HG02870 (cell line): ENCODE measurements at regions not wholly inside any gene's neighbourhood (a gene's known extent, or its start where the extent isn't known, plus 50 kb on each side); places are given as distances from the start of the nearest gene placed in this dataset.
"Not testable (repeated sequence)": the region's sequence is repeated elsewhere in the genome, so short reads cannot be mapped to it uniquely, and the experiment has no call there.

Experiments
- ATAC-seq: cut with Tn5 transposase; IDR thresholded peaks from one replicate; pipeline ENCODE4 v1.9.1; 2021; ENCODE audit warnings: mild to moderate bottlenecking, moderate library complexity; ENCODE audit not compliant: unreplicated experiment

- no peak for ATAC-seq
Measured at GRCh38 chr7:114364151-114364550, 50.5 kb upstream of the FOXP2 start.

GRCh38 chr7:114363292-114363691 lies 51.3 kb upstream of the FOXP2 start:
- no peak for ATAC-seq

GRCh38 chr7:114358911-114359310 lies 55.7 kb upstream of the FOXP2 start:
- no peak for ATAC-seq

- no peak for ATAC-seq
Measured at GRCh38 chr7:114356133-114356532, 58.5 kb upstream of the FOXP2 start.

- no peak for ATAC-seq
Measured at GRCh38 chr7:114354306-114354705, 60.3 kb upstream of the FOXP2 start.

GRCh38 chr7:114345494-114345893 lies 69.1 kb upstream of the FOXP2 start:
- no peak for ATAC-seq

GRCh38 chr7:114343949-114344708 lies 70.5 kb upstream of the FOXP2 start:
- ATAC-seq = no peak

- no peak for ATAC-seq
Measured at GRCh38 chr7:114342431-114343179, 72.0 kb upstream of the FOXP2 start.

- no peak for ATAC-seq
Measured at GRCh38 chr7:114341648-114342047, 73.0 kb upstream of the FOXP2 start.

GRCh38 chr7:114334989-114335388 lies 79.6 kb upstream of the FOXP2 start:
- ATAC-seq = no peak

GRCh38 chr7:114329458-114329857 lies 85.2 kb upstream of the FOXP2 start:
- not testable (repeated sequence) for ATAC-seq

- no peak for ATAC-seq
Measured at GRCh38 chr7:114317450-114318098, 97.0 kb upstream of the FOXP2 start.

- no peak for ATAC-seq
Measured at GRCh38 chr7:114312649-114313048, 102.0 kb upstream of the FOXP2 start.

GRCh38 chr7:114310345-114311110 lies 104.1 kb upstream of the FOXP2 start:
- no peak for ATAC-seq

- ATAC-seq = no peak
Measured at GRCh38 chr7:114309729-114310128, 104.9 kb upstream of the FOXP2 start.

GRCh38 chr7:114303301-114303700 lies 111.3 kb upstream of the FOXP2 start:
- no peak for ATAC-seq

GRCh38 chr7:114302858-114303257 lies 111.8 kb upstream of the FOXP2 start:
- ATAC-seq = no peak

- ATAC-seq = no peak
Measured at GRCh38 chr7:114298011-114298410, 116.6 kb upstream of the FOXP2 start.

- no peak for ATAC-seq
Measured at GRCh38 chr7:114297121-114297520, 117.5 kb upstream of the FOXP2 start.

GRCh38 chr7:114295522-114295921 lies 119.1 kb upstream of the FOXP2 start:
- ATAC-seq = no peak

- ATAC-seq = no peak
Measured at GRCh38 chr7:114294036-114294435, 120.6 kb upstream of the FOXP2 start.
